Uterus (tissue), 3 donors: ENCODE measurements at regions not wholly inside any gene's neighbourhood (a gene's known extent, or its start where the extent isn't known, plus 50 kb on each side); places are given as distances from the start of the nearest gene placed in this dataset.

ENCODE experiments used
- DNase-seq, 2 donors: peaks; one replicate each; pipeline ENCODE4 v3.0.0-alpha.2; 2019 to 2020
- H3K27ac ChIP-seq, 2 donors: fragments of 200-600 bp; sonication (generic); 1 replicate in 1 of 2; 2 replicates in 1 of 2; pipeline ENCODE4 v1.5.1; 2016 to 2018
- H3K27me3 ChIP-seq, 2 donors: fragments of 200-600 bp; sonication (generic); one replicate each; pipeline ENCODE4 v1.5.1; 2018 to 2019; ENCODE audit warnings: control low read depth in 1 of 2
- H3K36me3 ChIP-seq, 2 donors: fragments of 200-600 bp; sonication (generic); one replicate each; pipeline ENCODE4 v1.5.1; 2019; ENCODE audit warnings: control low read depth in 1 of 2
- H3K4me1 ChIP-seq, 2 donors: fragments of 200-600 bp; sonication (generic); one replicate each; pipeline ENCODE4 v1.5.1; 2018 to 2019; ENCODE audit warnings: control low read depth in 1 of 2
- H3K4me3 ChIP-seq, 2 donors: fragments of 200-600 bp; sonication (generic); 1 replicate in 1 of 2; 2 replicates in 1 of 2; pipeline ENCODE4 v1.5.1; 2018 to 2019; ENCODE audit warnings: mild to moderate bottlenecking in 1 of 2
- H3K9me3 ChIP-seq, 2 donors: fragments of 200-600 bp; sonication (generic); one replicate each; pipeline ENCODE4 v1.5.1; 2019; ENCODE audit warnings: control low read depth in 1 of 2
- CTCF ChIP-seq, 4 experiments: fragments of 200-600 bp in 2 of 4; fragments of 450-650 bp in 2 of 4; sonication (generic) in 2 of 4; IDR thresholded peaks; one replicate each; pipeline ENCODE4 v1.5.1; 2016 to 2019; ENCODE audit warnings: antibody characterized with exemption in 4 of 4, mild to moderate bottlenecking in 2 of 4, moderate library complexity in 1 of 4
- POLR2A ChIP-seq, 2 donors: fragments of 450-650 bp; IDR thresholded peaks; one replicate each; pipeline ENCODE4 v1.6.1; 2016; ENCODE audit warnings: antibody characterized with exemption in 2 of 2, mild to moderate bottlenecking in 1 of 2, moderate library complexity in 1 of 2
- intact Hi-C: fragments of 100-400 bp; cut with DNase I; formaldehyde crosslinking; loops from one replicate; pipeline ENCODE4 v1.15.1; 2023; ENCODE audit warnings: low total_unique reads
- donor health status: DM: yes; HTN: yes; CAD: no.

GRCh38 chr7:114865564-114865963 is 56.3 kb upstream of the MDFIC start:
- Histone ChIP-seq H3K36me3 (no peaks in the 10 kb centered on the region), H3K27me3 (no peaks in the 10 kb centered on the region), H3K4me1 (no peaks in the 10 kb centered on the region), H3K9me3 (no peaks in the 10 kb centered on the region), H3K4me3 (no peak overlapping the region), H3K27ac (no peak overlapping the region)
- TF ChIP-seq CTCF (IDR thresholded peaks at IDR 0.05) (peak; percentile 46 to 57 (median 51)), POLR2A (IDR thresholded peaks at IDR 0.05) (no peak)
- intact Hi-C loops: no loop called here
- DNase-seq: peak; percentile 30
